ENCODE measurements at regions not wholly inside any gene's neighbourhood (a gene's known extent, or its start where the extent isn't known, plus 50 kb on each side); places are given as distances from the start of the nearest gene placed in this dataset.

GRCh38 chr19:31554360-31554759 lies 205.1 kb upstream of the TSHZ3 start:
- TF ChIP-seq CTCF (IDR thresholded peaks at IDR 0.05; ENCODE audit: insufficient read depth, low read length): no peak
- no peak for TF ChIP-seq POLR2AphosphoS5 (IDR thresholded peaks at IDR 0.05; ENCODE audit: low read depth)

Data from HL-60 (cell line).